ENCODE measurements at regions not wholly inside any gene's neighbourhood (a gene's known extent, or its start where the extent isn't known, plus 50 kb on each side); places are given as distances from the start of the nearest gene placed in this dataset.

DNA sequence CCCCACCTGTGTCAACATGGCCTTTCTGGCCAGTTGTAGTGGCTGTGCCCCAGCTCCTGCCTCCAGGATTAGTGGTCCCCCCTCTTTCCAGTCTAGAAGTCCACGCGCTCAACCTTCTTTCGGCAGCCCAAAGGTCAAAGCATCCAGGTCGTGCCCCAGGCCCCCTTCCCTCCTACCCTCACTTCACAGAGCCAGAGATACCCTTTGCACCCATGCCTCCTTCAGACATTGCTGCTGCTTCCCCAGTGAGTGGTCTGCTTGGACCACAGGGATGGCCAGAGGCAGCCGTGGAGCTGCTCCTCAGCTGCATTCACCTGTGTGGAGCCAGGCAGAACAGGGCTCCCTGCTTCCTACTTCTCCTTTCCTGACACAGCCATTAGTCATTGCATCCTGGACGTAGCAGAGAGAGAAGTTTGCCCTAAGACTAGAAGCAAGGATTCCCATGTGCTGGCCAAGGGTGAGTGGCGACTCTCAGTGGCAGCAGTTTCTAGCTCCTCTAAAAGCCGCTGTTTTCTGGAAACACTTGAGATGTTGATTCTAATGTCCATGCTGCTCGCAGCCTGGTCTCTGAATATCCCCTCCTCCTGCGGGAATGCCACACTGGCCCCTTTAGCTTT is 243.1 kb upstream of the SHH start:
- TF ChIP-seq GATA2 (IDR thresholded peaks at IDR 0.05; ENCODE audit: low read depth, low read length) (no peak), GATA3 (IDR thresholded peaks at IDR 0.05; ENCODE audit: low read depth, low read length) (no peak)

Measured in SH-SY5Y (cell line).